ENCODE measurements at regions not wholly inside any gene's neighbourhood (a gene's known extent, or its start where the extent isn't known, plus 50 kb on each side); places are given as distances from the start of the nearest gene placed in this dataset.

DNA sequence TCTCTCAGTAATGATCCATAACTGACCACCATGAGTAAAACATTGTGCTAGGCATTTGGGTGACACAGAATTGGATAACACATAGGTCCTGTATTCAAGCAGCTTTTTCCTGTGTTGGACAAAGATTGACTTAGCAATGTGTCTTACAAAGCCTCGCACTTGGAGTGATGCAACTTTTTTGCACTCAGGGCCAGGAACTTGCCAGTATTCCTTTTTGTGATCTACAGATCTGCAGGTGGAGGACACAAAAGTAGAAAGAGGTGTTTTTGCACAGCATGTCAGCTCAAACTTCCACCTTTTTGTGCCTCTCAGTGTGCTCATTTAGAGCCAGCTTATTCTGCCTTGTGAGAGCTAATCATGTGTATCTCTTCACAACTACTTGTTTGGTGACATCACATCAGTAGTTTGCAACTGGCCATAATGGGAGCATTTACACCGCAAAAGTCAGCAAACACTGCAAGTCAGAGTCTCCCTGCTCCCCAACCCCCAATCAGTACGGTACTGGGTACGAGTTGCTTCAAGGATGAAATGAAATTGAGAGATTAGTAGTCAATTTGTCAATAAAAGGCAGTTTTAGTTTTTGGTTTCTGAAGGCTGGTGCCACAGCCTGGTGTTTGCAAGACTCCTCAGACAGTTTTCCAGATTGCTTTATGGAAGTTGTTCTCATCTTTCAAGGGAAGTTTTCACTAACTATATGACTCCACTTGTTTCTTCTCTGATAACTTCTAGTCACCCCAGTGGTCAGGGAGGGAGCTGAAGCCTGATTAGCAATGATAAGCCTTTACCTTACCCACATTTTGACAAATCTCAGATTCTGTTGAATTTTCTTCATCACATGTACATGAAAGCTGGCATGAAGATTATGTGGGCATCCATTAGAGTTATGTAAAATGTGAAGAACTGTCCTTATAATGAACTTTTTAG is 149.1 kb downstream of the PDCD6IP start:
- intact Hi-C loops (cut with DNase I) = no loop called here
- ATAC-seq = no peak
- WGBS, 2 donors = 76 to 77% methylated on average over 4 of the region's 4 CpGs
- peaks cover 0 to 10% (median 0%) of the 10 kb centered on the region in 7 donors for H3K27me3 ChIP-seq
- no peak for DNase-seq
- TF ChIP-seq, protein P1, sequence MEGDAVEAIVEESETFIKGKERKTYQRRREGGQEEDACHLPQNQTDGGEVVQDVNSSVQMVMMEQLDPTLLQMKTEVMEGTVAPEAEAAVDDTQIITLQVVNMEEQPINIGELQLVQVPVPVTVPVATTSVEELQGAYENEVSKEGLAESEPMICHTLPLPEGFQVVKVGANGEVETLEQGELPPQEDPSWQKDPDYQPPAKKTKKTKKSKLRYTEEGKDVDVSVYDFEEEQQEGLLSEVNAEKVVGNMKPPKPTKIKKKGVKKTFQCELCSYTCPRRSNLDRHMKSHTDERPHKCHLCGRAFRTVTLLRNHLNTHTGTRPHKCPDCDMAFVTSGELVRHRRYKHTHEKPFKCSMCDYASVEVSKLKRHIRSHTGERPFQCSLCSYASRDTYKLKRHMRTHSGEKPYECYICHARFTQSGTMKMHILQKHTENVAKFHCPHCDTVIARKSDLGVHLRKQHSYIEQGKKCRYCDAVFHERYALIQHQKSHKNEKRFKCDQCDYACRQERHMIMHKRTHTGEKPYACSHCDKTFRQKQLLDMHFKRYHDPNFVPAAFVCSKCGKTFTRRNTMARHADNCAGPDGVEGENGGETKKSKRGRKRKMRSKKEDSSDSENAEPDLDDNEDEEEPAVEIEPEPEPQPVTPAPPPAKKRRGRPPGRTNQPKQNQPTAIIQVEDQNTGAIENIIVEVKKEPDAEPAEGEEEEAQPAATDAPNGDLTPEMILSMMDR (IDR thresholded peaks at IDR 0.05) = no peak
- H3K36me3 ChIP-seq = no peaks in the 10 kb centered on the region
- H3K9me3 ChIP-seq = no peaks in the 10 kb centered on the region
- H3K27ac ChIP-seq = no peak overlapping the region
- H3K4me1 ChIP-seq = peaks cover 0 to 6% (median 0%) of the 10 kb centered on the region in 9 donors
- H3K4me3 ChIP-seq = no peak overlapping the region

DNA sequence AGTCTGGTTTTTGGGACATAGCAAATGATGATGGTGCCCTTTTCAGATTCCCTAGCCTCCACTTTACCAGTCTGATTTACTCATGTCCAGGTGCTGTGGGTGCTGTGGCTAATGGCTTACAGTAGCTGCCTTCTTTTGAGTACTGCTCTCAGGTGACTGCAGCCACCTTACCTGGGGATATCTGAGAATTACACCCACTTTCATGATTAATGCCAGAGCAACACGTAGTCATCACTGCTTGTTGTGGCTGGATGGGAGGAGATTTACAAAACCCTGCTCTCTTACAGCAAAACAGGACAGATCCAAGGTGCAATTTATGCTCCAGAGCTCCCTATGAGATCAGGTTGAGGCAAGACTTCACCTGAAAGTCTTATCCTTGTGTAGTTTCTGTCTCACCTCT is 150.6 kb downstream of the PDCD6IP start:
- H3K9me3 ChIP-seq = no peaks in the 10 kb centered on the region
- intact Hi-C loops (cut with DNase I) = no loop called here
- peaks cover 0 to 10% (median 0%) of the 10 kb centered on the region in 7 donors for H3K27me3 ChIP-seq
- ATAC-seq (no peak), DNase-seq (no peak)
- 62 to 84% methylated on average over 1 of the region's 1 CpG for WGBS, 2 donors
- H3K27ac ChIP-seq = no peak overlapping the region
- no peaks in the 10 kb centered on the region for H3K4me1 ChIP-seq
- no peak overlapping the region for H3K4me3 ChIP-seq
- no peaks in the 10 kb centered on the region for H3K36me3 ChIP-seq
- TF ChIP-seq, protein P1 (IDR thresholded peaks at IDR 0.05) = no peak

DNA sequence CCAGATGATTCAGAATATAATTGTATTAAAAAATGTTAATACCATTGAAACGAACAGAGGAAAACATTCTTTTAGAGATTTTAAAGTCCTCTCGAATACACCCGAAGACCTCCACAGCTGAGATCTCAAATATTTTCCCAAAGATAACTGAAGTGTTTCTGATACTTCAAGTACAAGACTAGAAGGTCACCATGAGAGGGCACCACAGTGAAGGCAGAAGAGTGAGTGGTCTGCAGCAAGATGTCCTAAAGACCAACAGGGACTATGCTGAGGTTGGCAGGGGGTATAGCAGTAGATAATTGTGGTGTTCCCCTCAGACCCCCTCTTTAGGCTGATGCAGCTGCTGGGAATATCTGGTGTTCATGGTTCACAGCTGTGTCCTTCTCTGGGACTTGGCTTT is 156.5 kb downstream of the PDCD6IP start:
- intact Hi-C loops (cut with DNase I) = no loop called here
- 66 to 77% methylated on average over 3 of the region's 3 CpGs for WGBS, 2 donors

DNA sequence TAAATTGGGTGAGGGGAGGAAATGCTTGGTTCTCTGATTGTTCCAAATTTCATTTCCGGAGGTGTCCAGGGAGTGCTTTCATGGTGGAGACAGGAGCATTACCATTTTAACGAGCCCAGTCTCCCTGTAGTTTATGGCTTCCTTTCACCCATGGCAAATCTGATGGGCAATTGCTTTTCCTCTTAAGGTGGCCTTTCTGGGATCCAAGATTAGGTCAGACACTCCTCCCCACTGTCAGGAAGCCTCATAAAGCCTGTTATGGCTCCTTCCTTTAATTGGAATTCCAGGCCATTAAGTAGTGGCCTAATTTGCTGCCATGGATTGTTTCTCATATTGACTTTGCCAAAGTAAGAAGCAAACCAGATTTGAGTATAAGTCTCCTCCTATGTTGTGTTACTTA is 157.8 kb downstream of the PDCD6IP start:
- 63 to 74% methylated on average over 2 of the region's 2 CpGs for WGBS, 2 donors

More for the DNA sequence above, 156.5 kb downstream of the PDCD6IP start:
- Histone ChIP-seq H3K27ac (no peak overlapping the region), H3K4me1 (no peaks in the 10 kb centered on the region), H3K4me3 (no peak overlapping the region), H3K9me3 (no peaks in the 10 kb centered on the region), H3K36me3 (no peaks in the 10 kb centered on the region), H3K27me3 (peaks cover 0 to 6% (median 0%) of the 10 kb centered on the region in 7 donors)
- ATAC-seq (no peak), DNase-seq (no peak)
- TF ChIP-seq, protein P1 (IDR thresholded peaks at IDR 0.05) = no peak

More for the DNA sequence above, 157.8 kb downstream of the PDCD6IP start:
- H3K4me3 ChIP-seq = no peak overlapping the region
- TF ChIP-seq, protein P1 (IDR thresholded peaks at IDR 0.05) = no peak
- no peaks in the 10 kb centered on the region for H3K4me1 ChIP-seq
- no peak for DNase-seq
- intact Hi-C loops (cut with DNase I) = no loop called here
- H3K9me3 ChIP-seq = no peaks in the 10 kb centered on the region
- no peaks in the 10 kb centered on the region for H3K36me3 ChIP-seq
- ATAC-seq = no peak
- peaks cover 0 to 1% (median 0%) of the 10 kb centered on the region in 7 donors for H3K27me3 ChIP-seq
- no peak overlapping the region for H3K27ac ChIP-seq

All from heart right ventricle (tissue), 16 donors.